Islet of Langerhans (tissue), 1 donor: ENCODE measurements at regions not wholly inside any gene's neighbourhood (a gene's known extent, or its start where the extent isn't known, plus 50 kb on each side); places are given as distances from the start of the nearest gene placed in this dataset.

ENCODE experiments used
- FAIRE-seq: peaks from one replicate; lab custom pipeline; 2011; peaks lifted over from hg19 to GRCh38; lab: Jason Lieb, UNC

- FAIRE-seq = no peak
These were observed 513.5 kb upstream of the PROK2 start for GRCh38 chr3:72298201-72299152.

- no peak for FAIRE-seq
These were observed 512.5 kb upstream of the PROK2 start for GRCh38 chr3:72297481-72297880.

- FAIRE-seq = no peak
These were observed 511.6 kb upstream of the PROK2 start for GRCh38 chr3:72296477-72297111.

GRCh38 chr3:72295962-72296450 lies 511.1 kb upstream of the PROK2 start:
- FAIRE-seq = no peak

GRCh38 chr3:72295276-72295961 lies 510.5 kb upstream of the PROK2 start:
- FAIRE-seq = no peak

GRCh38 chr3:72290859-72291638 lies 506.1 kb upstream of the PROK2 start:
- no peak for FAIRE-seq

- no peak for FAIRE-seq
These were observed 504.7 kb upstream of the PROK2 start for GRCh38 chr3:72289692-72290071.

- peak; percentile 49 for FAIRE-seq
These were observed 504.2 kb upstream of the PROK2 start for GRCh38 chr3:72288955-72289691.

- no peak for FAIRE-seq
These were observed 503.0 kb upstream of the PROK2 start for GRCh38 chr3:72287956-72288355.

- no peak for FAIRE-seq
These were observed 500.6 kb upstream of the PROK2 start for GRCh38 chr3:72285502-72285901.

- FAIRE-seq = no peak
These were observed 499.5 kb upstream of the PROK2 start for GRCh38 chr3:72284471-72284870.

GRCh38 chr3:72282918-72283317 lies 498.0 kb upstream of the PROK2 start:
- no peak for FAIRE-seq

GRCh38 chr3:72281551-72281950 lies 496.6 kb upstream of the PROK2 start:
- no peak for FAIRE-seq

- FAIRE-seq = no peak
These were observed 495.9 kb upstream of the PROK2 start for GRCh38 chr3:72280876-72281275.

GRCh38 chr3:72279631-72280041 lies 494.7 kb upstream of the PROK2 start:
- FAIRE-seq = no peak

- FAIRE-seq = no peak
These were observed 494.2 kb upstream of the PROK2 start for GRCh38 chr3:72279068-72279604.

- no peak for FAIRE-seq
These were observed 493.6 kb upstream of the PROK2 start for GRCh38 chr3:72278349-72279067.

- no peak for FAIRE-seq
These were observed 492.8 kb upstream of the PROK2 start for GRCh38 chr3:72277710-72278109.

GRCh38 chr3:72276806-72277205 lies 491.9 kb upstream of the PROK2 start:
- no peak for FAIRE-seq

- FAIRE-seq = no peak
These were observed 490.4 kb upstream of the PROK2 start for GRCh38 chr3:72275331-72275751.
